ENCODE measurements at regions not wholly inside any gene's neighbourhood (a gene's known extent, or its start where the extent isn't known, plus 50 kb on each side); places are given as distances from the start of the nearest gene placed in this dataset.
"Not testable (repeated sequence)": the region's sequence is repeated elsewhere in the genome, so short reads cannot be mapped to it uniquely, and the experiment has no call there.

GRCh38 chr21:35275776-35276175 is 226.7 kb upstream of the RUNX1 start:
- peaks cover 5% of the 10 kb centered on the region; the same call in 1 of the 2 replicates for H3K4me1 ChIP-seq (ENCODE audit: control insufficient read depth, insufficient read depth, low read length)
- no peaks in the 10 kb centered on the region for H3K27me3 ChIP-seq (ENCODE audit: control insufficient read depth, insufficient read depth, low read length)
- no peaks in the 10 kb centered on the region; the same call in 1 of the 2 replicates for H3K9me3 ChIP-seq (ENCODE audit: control insufficient read depth, insufficient read depth, low read depth, low read length)
- H3K36me3 ChIP-seq (ENCODE audit: control insufficient read depth, insufficient read depth, low read length): no peaks in the 10 kb centered on the region
- no peak overlapping the region for H3K9ac ChIP-seq (ENCODE audit: low read length)
- no peak overlapping the region for H3K27ac ChIP-seq (ENCODE audit: low read depth, low read length)
- H3K4me3 ChIP-seq (ENCODE audit: low read depth, low read length): no peak overlapping the region

- Histone ChIP-seq H3K9ac (ENCODE audit: low read length) (no peak overlapping the region), H3K36me3 (ENCODE audit: control insufficient read depth, insufficient read depth, low read length) (no peaks in the 10 kb centered on the region), H3K27ac (ENCODE audit: low read depth, low read length) (no peak overlapping the region), H3K9me3 (ENCODE audit: control insufficient read depth, insufficient read depth, low read depth, low read length) (no peaks in the 10 kb centered on the region; the same call in 1 of the 2 replicates), H3K27me3 (ENCODE audit: control insufficient read depth, insufficient read depth, low read length) (no peaks in the 10 kb centered on the region), H3K4me3 (ENCODE audit: low read depth, low read length) (no peak overlapping the region), H3K4me1 (ENCODE audit: control insufficient read depth, insufficient read depth, low read length) (peaks cover 5% of the 10 kb centered on the region; the same call in 1 of the 2 replicates)
Measured at GRCh38 chr21:35274923-35275322, 225.8 kb upstream of the RUNX1 start.

- Histone ChIP-seq H3K9me3 (ENCODE audit: control insufficient read depth, insufficient read depth, low read depth, low read length) (no peaks in the 10 kb centered on the region; the same call in 1 of the 2 replicates), H3K4me3 (ENCODE audit: low read depth, low read length) (no peak overlapping the region), H3K27me3 (ENCODE audit: control insufficient read depth, insufficient read depth, low read length) (no peaks in the 10 kb centered on the region), H3K4me1 (ENCODE audit: control insufficient read depth, insufficient read depth, low read length) (peaks cover 5% of the 10 kb centered on the region; the same call in 1 of the 2 replicates), H3K27ac (ENCODE audit: low read depth, low read length) (no peak overlapping the region), H3K36me3 (ENCODE audit: control insufficient read depth, insufficient read depth, low read length) (no peaks in the 10 kb centered on the region), H3K9ac (ENCODE audit: low read length) (no peak overlapping the region)
Measured at GRCh38 chr21:35274090-35274489, 225.0 kb upstream of the RUNX1 start.

GRCh38 chr21:35273333-35273732 is 224.2 kb upstream of the RUNX1 start:
- Histone ChIP-seq H3K4me1 (ENCODE audit: control insufficient read depth, insufficient read depth, low read length) (peaks cover 5% of the 10 kb centered on the region; the same call in 1 of the 2 replicates), H3K27me3 (ENCODE audit: control insufficient read depth, insufficient read depth, low read length) (no peaks in the 10 kb centered on the region), H3K9me3 (ENCODE audit: control insufficient read depth, insufficient read depth, low read depth, low read length) (no peaks in the 10 kb centered on the region; the same call in 1 of the 2 replicates), H3K9ac (ENCODE audit: low read length) (no peak overlapping the region), H3K4me3 (ENCODE audit: low read depth, low read length) (no peak overlapping the region), H3K36me3 (ENCODE audit: control insufficient read depth, insufficient read depth, low read length) (no peaks in the 10 kb centered on the region), H3K27ac (ENCODE audit: low read depth, low read length) (no peak overlapping the region)

GRCh38 chr21:35271344-35272118 is 222.4 kb upstream of the RUNX1 start:
- not testable (repeated sequence) for H3K4me1 ChIP-seq (ENCODE audit: control insufficient read depth, insufficient read depth, low read length); H3K27ac ChIP-seq (ENCODE audit: low read depth, low read length); H3K27me3 ChIP-seq (ENCODE audit: control insufficient read depth, insufficient read depth, low read length); H3K9ac ChIP-seq (ENCODE audit: low read length); H3K36me3 ChIP-seq (ENCODE audit: control insufficient read depth, insufficient read depth, low read length); H3K9me3 ChIP-seq (ENCODE audit: control insufficient read depth, insufficient read depth, low read depth, low read length); H3K4me3 ChIP-seq (ENCODE audit: low read depth, low read length)

GRCh38 chr21:35268817-35269216 is 219.7 kb upstream of the RUNX1 start:
- Histone ChIP-seq H3K9me3 (ENCODE audit: control insufficient read depth, insufficient read depth, low read depth, low read length) (no peaks in the 10 kb centered on the region; the same call in 1 of the 2 replicates), H3K9ac (ENCODE audit: low read length) (no peak overlapping the region), H3K4me3 (ENCODE audit: low read depth, low read length) (no peak overlapping the region), H3K4me1 (ENCODE audit: control insufficient read depth, insufficient read depth, low read length) (peaks cover 5% of the 10 kb centered on the region; the same call in 1 of the 2 replicates), H3K27me3 (ENCODE audit: control insufficient read depth, insufficient read depth, low read length) (no peaks in the 10 kb centered on the region), H3K27ac (ENCODE audit: low read depth, low read length) (no peak overlapping the region), H3K36me3 (ENCODE audit: control insufficient read depth, insufficient read depth, low read length) (no peaks in the 10 kb centered on the region)

GRCh38 chr21:35268261-35268660 is 219.2 kb upstream of the RUNX1 start:
- Histone ChIP-seq H3K9ac (ENCODE audit: low read length) (no peak overlapping the region), H3K36me3 (ENCODE audit: control insufficient read depth, insufficient read depth, low read length) (no peaks in the 10 kb centered on the region), H3K27me3 (ENCODE audit: control insufficient read depth, insufficient read depth, low read length) (no peaks in the 10 kb centered on the region), H3K9me3 (ENCODE audit: control insufficient read depth, insufficient read depth, low read depth, low read length) (no peaks in the 10 kb centered on the region; the same call in 1 of the 2 replicates), H3K4me3 (ENCODE audit: low read depth, low read length) (no peak overlapping the region), H3K4me1 (ENCODE audit: control insufficient read depth, insufficient read depth, low read length) (peaks cover 2% of the 10 kb centered on the region; the same call in 1 of the 2 replicates), H3K27ac (ENCODE audit: low read depth, low read length) (no peak overlapping the region)

- H3K4me1 ChIP-seq (ENCODE audit: control insufficient read depth, insufficient read depth, low read length): no peaks in the 10 kb centered on the region
- no peaks in the 10 kb centered on the region for H3K36me3 ChIP-seq (ENCODE audit: control insufficient read depth, insufficient read depth, low read length)
- no peak overlapping the region for H3K9ac ChIP-seq (ENCODE audit: low read length)
- H3K27me3 ChIP-seq (ENCODE audit: control insufficient read depth, insufficient read depth, low read length): no peaks in the 10 kb centered on the region
- H3K4me3 ChIP-seq (ENCODE audit: low read depth, low read length): no peak overlapping the region
- no peak overlapping the region for H3K27ac ChIP-seq (ENCODE audit: low read depth, low read length)
- H3K9me3 ChIP-seq (ENCODE audit: control insufficient read depth, insufficient read depth, low read depth, low read length): no peaks in the 10 kb centered on the region
Measured at GRCh38 chr21:35266546-35266945, 217.4 kb upstream of the RUNX1 start.

- Histone ChIP-seq H3K36me3 (ENCODE audit: control insufficient read depth, insufficient read depth, low read length) (no peaks in the 10 kb centered on the region), H3K27ac (ENCODE audit: low read depth, low read length) (no peak overlapping the region)
Measured at GRCh38 chr21:35265170-35265877, 216.2 kb upstream of the RUNX1 start.

GRCh38 chr21:35259457-35259856 is 210.4 kb upstream of the RUNX1 start:
- Histone ChIP-seq H3K9me3 (ENCODE audit: control insufficient read depth, insufficient read depth, low read depth, low read length) (no peaks in the 10 kb centered on the region), H3K36me3 (ENCODE audit: control insufficient read depth, insufficient read depth, low read length) (no peaks in the 10 kb centered on the region), H3K27me3 (ENCODE audit: control insufficient read depth, insufficient read depth, low read length) (no peaks in the 10 kb centered on the region), H3K9ac (ENCODE audit: low read length) (no peak overlapping the region), H3K27ac (ENCODE audit: low read depth, low read length) (no peak overlapping the region), H3K4me1 (ENCODE audit: control insufficient read depth, insufficient read depth, low read length) (peaks cover 3% of the 10 kb centered on the region; the same call in 1 of the 2 replicates), H3K4me3 (ENCODE audit: low read depth, low read length) (no peak overlapping the region)

More at GRCh38 chr21:35265170-35265877, 216.2 kb upstream of the RUNX1 start:
- Histone ChIP-seq H3K9me3 (ENCODE audit: control insufficient read depth, insufficient read depth, low read depth, low read length) (no peaks in the 10 kb centered on the region), H3K4me3 (ENCODE audit: low read depth, low read length) (no peak overlapping the region), H3K27me3 (ENCODE audit: control insufficient read depth, insufficient read depth, low read length) (no peaks in the 10 kb centered on the region), H3K4me1 (ENCODE audit: control insufficient read depth, insufficient read depth, low read length) (no peaks in the 10 kb centered on the region), H3K9ac (ENCODE audit: low read length) (no peak overlapping the region)

- no peaks in the 10 kb centered on the region for H3K9me3 ChIP-seq (ENCODE audit: control insufficient read depth, insufficient read depth, low read depth, low read length)
- H3K9ac ChIP-seq (ENCODE audit: low read length): no peak overlapping the region
- peaks cover 3% of the 10 kb centered on the region; the same call in 1 of the 2 replicates for H3K4me1 ChIP-seq (ENCODE audit: control insufficient read depth, insufficient read depth, low read length)
- H3K4me3 ChIP-seq (ENCODE audit: low read depth, low read length): no peak overlapping the region
- H3K36me3 ChIP-seq (ENCODE audit: control insufficient read depth, insufficient read depth, low read length): no peaks in the 10 kb centered on the region
- H3K27ac ChIP-seq (ENCODE audit: low read depth, low read length): no peak overlapping the region
- no peaks in the 10 kb centered on the region for H3K27me3 ChIP-seq (ENCODE audit: control insufficient read depth, insufficient read depth, low read length)
Measured at GRCh38 chr21:35258521-35258920, 209.4 kb upstream of the RUNX1 start.
